Peyer's patch (tissue), 4 donors: ENCODE measurements at regions not wholly inside any gene's neighbourhood (a gene's known extent, or its start where the extent isn't known, plus 50 kb on each side); places are given as distances from the start of the nearest gene placed in this dataset.

ENCODE experiments used
- POLR2A ChIP-seq, 2 donors: fragments of 450-650 bp; IDR thresholded peaks; one replicate each; pipeline ENCODE4 v1.5.1; 2017; ENCODE audit warnings: antibody characterized with exemption in 2 of 2, mild to moderate bottlenecking in 2 of 2, moderate library complexity in 2 of 2
- TF ChIP-seq, protein P1 (sequence below), 6 experiments: fragments of 450-650 bp in 4 of 6; fragments of 200-600 bp in 2 of 6; sonication (generic) in 1 of 6; IDR thresholded peaks; one replicate each; pipeline ENCODE4 v1.5.1; 2017 to 2019; ENCODE audit warnings: antibody characterized with exemption in 6 of 6, mild to moderate bottlenecking in 3 of 6, moderate library complexity in 1 of 6

DNA sequence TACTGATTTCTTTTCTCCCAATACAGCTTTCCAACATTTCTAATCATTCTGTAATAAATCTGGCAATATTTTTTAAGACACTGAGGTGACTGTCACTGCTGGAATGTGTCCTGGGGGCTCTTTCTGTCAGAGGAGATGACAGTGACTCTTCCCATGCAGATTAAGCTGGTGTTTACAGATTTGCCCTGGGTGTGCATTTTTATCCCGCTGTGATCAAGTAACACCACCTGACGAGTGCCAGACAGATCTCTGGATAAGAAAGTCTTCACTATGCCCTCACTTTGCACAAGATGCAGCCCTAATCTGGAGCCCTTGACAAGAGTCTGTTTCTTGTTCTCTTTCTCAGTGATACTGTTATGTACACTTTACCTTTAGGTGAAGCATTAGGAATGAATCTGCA lies 477.7 kb downstream of the ZIC1 start:
- TF ChIP-seq, protein P1, sequence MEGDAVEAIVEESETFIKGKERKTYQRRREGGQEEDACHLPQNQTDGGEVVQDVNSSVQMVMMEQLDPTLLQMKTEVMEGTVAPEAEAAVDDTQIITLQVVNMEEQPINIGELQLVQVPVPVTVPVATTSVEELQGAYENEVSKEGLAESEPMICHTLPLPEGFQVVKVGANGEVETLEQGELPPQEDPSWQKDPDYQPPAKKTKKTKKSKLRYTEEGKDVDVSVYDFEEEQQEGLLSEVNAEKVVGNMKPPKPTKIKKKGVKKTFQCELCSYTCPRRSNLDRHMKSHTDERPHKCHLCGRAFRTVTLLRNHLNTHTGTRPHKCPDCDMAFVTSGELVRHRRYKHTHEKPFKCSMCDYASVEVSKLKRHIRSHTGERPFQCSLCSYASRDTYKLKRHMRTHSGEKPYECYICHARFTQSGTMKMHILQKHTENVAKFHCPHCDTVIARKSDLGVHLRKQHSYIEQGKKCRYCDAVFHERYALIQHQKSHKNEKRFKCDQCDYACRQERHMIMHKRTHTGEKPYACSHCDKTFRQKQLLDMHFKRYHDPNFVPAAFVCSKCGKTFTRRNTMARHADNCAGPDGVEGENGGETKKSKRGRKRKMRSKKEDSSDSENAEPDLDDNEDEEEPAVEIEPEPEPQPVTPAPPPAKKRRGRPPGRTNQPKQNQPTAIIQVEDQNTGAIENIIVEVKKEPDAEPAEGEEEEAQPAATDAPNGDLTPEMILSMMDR (IDR thresholded peaks at IDR 0.05) = no peak
- no peak for TF ChIP-seq POLR2A (IDR thresholded peaks at IDR 0.05)
